Retina (tissue), 1 donor: ENCODE measurements at regions not wholly inside any gene's neighbourhood (a gene's known extent, or its start where the extent isn't known, plus 50 kb on each side); places are given as distances from the start of the nearest gene placed in this dataset.
"Not testable (repeated sequence)": the region's sequence is repeated elsewhere in the genome, so short reads cannot be mapped to it uniquely, and the experiment has no call there.

Experiments
- DNase-seq: peaks from one replicate; pipeline ENCODE4 v3.0.0-alpha.2; 2016

- no peak for DNase-seq
These were observed 305.0 kb upstream of the CCL2 start for GRCh38 chr17:33950061-33950460.

DNA sequence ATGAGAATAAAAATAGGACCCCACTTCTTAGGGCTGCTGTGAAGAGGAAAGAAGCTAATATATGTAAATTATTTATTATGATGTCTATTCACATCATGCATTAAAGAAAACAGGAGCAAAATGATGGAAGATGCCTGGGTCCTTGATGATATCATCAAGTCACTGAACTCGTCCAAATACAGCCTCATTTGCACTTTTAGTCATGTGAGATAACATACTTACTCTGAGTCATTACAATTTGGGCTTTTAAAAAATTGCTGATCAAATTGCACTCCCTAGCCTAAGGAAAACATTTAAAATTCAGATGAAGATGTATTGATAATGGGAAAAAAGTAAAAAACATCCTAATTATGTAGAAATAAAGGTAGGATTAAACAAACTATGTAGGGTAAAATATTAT is 302.7 kb upstream of the CCL2 start:
- no peak for DNase-seq

GRCh38 chr17:33954597-33954996 is 300.5 kb upstream of the CCL2 start:
- no peak for DNase-seq

- DNase-seq: no peak
These were observed 299.6 kb upstream of the CCL2 start for GRCh38 chr17:33955461-33955860.

DNA sequence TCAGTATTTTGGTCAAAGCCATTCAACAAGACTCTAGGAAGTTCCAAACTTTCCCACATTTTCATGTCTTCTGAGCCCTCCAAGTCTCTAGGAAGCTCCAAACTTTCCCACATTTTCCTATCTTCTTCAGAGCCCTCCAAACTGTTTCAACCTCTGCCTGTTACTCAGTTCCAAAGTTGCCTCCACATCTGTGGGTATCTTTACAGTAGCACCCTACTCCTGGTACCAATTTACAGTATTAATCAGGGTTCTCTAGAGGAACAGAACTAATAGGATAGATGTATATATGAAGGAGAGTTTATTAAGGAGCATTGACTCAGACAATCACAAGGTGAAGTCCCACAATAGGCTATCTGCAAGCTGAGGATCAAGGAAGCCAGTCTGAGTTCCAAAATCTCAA is 296.0 kb upstream of the CCL2 start:
- not testable (repeated sequence) for DNase-seq

DNA sequence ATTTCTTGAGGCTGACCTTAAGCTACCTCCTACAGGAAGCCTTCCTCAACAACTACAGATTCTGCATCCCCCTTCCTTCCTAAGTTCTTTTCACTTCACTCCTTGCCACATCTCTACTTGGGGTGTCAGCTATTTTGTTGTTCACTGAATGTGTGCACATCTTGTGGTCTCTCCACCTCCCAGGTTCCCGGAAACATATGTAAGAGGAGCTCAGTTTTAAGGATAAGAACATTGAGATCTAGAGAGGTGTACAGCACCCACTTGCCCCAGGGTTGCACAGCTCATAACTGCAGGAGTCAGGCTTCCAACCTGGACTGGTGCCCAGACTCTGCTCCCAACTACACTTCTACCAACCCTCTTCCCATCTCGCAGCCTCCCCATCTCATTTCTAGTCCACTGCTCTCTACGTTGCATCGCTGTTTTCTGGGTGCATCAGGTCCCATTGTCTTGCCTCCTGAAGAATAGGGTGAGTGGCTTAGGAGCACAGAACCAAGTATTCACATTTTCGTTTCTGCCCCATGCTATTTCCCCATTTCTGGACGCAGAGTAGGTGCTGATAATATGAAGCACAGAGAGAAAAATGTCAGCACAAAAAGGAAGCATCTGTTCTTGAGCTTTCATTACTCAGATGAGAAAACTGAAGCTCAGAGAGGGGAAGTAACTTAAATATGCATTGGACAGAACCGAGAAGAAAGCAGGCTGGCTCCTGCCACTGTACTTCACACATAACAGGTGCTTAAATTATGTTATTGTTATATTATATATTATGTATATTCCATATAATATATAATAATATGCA is 292.0 kb upstream of the CCL2 start:
- no peak for DNase-seq

- DNase-seq: no peak
These were observed 290.6 kb upstream of the CCL2 start for GRCh38 chr17:33964344-33964979.

GRCh38 chr17:33966410-33967059 is 288.6 kb upstream of the CCL2 start:
- DNase-seq: no peak

DNA sequence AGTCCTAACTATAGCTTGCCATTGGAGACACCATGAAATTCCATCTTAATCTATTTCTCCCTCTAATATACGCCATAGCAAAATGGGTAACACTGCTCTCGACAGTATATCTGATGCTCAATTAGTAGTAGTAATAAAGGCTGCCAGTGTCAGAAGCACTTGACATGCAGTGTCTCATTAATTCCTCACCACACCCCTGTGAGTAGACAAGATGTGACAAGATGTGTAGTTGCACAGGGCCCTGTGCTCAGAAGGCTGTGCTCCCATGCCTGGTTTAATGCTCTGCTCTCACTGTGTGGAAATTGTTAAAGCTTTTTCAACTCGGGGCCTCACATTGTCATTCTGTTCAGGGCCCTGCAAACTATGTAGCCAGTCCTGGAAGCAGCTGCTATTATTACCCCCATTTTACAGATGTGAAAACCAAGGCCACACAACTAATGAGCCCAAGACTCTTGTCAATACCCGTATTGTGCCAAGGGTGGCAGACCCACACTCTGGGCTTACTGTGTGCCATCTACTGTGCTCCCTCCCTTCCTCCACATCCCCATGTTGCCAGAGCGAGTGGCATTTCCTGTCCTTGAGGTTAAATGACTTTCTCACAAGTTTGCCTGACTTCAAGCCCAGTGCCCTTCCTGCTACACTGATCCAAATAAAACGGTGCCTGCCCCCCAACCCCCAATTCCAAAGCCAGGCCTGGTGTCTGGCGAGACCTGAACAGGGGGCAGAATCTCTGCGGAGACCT is 287.3 kb upstream of the CCL2 start:
- DNase-seq: no peak

DNA sequence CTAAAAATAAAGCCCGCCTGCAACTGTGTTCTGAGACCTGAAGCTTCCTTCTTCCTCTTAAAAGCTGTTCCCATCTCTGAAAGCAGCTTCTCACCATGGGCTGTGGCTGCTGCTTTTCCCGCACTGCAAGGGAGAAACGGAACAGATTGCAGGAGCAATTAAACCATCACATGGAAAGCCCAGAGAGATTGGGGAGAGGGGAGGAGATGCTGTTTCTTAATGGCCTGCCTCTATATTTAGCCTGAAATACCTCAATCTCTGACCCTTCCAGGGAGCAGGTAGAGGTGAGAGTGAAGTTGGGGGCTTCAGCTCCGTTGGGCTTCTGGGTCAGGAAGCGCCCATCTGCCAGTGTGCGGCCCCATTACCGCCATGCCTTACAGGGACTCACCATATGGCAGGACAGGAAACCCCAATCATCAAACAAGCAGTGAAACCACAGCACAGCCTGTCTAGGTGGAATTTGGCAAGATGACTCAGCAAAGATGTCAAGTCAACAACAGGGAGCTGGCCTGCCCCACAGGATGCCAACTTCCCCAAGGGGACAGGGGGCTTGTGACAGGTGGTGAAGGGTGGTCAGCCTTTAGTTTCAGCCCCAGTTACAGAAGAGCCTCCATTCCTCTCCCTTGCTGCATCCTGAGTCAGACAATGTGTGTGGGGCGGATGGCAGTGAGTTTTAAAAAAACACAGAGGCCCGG is 286.6 kb upstream of the CCL2 start:
- peak; percentile 22 for DNase-seq

GRCh38 chr17:33970279-33970678 is 284.8 kb upstream of the CCL2 start:
- no peak for DNase-seq

GRCh38 chr17:33972763-33973162 is 282.3 kb upstream of the CCL2 start:
- no peak for DNase-seq

GRCh38 chr17:33973491-33973890 is 281.6 kb upstream of the CCL2 start:
- no peak for DNase-seq

GRCh38 chr17:33974276-33974675 is 280.8 kb upstream of the CCL2 start:
- no peak for DNase-seq

DNA sequence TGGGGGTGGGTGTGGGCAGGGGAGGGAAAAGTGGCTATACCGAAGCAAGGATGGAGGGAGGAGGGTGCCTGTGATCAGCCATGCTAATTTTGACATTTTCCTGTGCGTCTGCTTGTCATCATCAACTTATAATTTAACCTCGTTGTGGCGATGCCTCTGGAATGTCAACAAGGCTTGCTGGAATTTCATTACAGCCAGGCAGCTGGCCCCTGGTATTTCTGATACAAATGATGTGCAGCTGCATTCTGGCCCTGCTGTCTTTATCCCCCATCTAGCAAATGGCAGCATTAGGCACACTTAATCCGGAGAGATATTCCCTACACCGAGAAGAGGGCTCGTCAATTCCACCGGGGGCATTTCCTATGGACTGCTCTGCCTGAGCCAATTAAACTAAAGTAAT is 278.3 kb upstream of the CCL2 start:
- no peak for DNase-seq

- DNase-seq: no peak
These were observed 277.2 kb upstream of the CCL2 start for GRCh38 chr17:33977729-33978514.

GRCh38 chr17:33978889-33979288 is 276.2 kb upstream of the CCL2 start:
- DNase-seq: no peak

GRCh38 chr17:33980193-33980592 is 274.9 kb upstream of the CCL2 start:
- DNase-seq: no peak

DNA sequence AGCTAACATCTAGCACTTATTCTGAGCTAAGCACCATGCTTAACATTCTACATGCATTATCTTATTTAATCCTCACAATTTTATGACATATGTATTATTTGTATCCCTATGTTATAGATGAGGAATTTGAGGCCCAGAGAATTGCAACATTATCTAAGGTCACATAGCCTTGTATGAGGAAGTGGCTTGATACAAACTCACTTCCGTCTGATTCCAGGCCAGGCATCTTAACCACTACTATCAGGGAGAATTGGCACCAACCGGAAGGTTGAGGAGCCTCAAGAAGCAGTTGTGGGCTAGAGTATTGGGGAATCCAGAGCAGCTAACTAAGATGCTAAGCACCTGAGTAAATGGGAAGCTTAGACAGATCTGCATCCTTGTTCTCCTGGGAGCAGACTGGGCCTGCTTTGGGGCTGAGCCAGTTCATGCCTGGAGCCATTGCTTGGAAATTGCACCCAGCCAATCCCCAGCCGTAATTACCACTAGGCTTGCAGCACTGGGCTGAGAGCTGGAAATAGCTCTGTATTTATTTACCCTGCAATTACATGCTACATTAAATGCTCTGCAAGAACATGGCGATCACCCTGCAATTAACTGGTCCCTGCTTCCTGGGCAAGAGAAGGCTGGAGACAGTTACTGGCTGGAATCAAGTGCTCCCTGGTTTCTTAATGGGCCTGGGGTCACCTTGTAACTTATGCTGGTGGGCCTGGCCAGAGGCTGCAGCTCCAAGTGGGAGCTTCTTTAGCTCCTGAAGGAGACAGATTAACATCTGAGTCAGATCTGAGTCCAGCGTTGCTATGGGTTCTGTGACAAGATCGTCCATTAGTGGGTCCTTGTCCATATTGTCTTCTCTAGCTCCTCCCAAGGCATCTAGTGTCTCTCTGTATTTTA is 273.1 kb upstream of the CCL2 start:
- DNase-seq: no peak

GRCh38 chr17:33982909-33983308 is 272.2 kb upstream of the CCL2 start:
- DNase-seq: no peak
